Inflammatory macrophage (primary cell): ENCODE measurements at regions not wholly inside any gene's neighbourhood (a gene's known extent, or its start where the extent isn't known, plus 50 kb on each side); places are given as distances from the start of the nearest gene placed in this dataset.
A peak's percentile ranks its signal among the peaks of the same experiment; 100 is the strongest.
"Not testable (repeated sequence)": the region's sequence is repeated elsewhere in the genome, so short reads cannot be mapped to it uniquely, and the experiment has no call there.

Experiments used
- DNase-seq, 2 donors: peaks; one replicate each; pipeline ENCODE4 v3.0.0-alpha.2; 2020 to 2022

GRCh38 chr6:125597411-125598253 lies 151.8 kb upstream of the HEY2 start:
- no peak for DNase-seq

- DNase-seq, result peak; percentile 90
Measured at GRCh38 chr6:125598422-125598821, 151.0 kb upstream of the HEY2 start.

DNA sequence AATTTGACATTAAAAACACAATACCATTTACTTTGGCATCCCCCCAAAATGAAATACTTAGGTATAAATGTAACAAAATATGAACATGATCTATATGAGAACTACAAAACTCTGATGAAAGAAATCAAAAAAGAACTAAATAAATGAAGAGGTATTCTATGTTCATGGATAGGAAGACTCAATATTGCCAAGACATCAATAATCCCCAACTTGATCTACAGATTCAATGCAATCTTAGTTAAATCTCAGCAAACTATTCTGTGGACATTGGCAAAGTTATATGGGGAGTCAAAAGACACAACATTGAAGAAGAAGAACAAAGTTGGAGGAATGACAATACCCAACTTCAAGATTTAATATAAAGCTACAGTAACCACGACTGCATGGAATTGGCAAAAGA lies 145.2 kb upstream of the HEY2 start:
- no peak for DNase-seq

GRCh38 chr6:125611573-125612344 lies 137.7 kb upstream of the HEY2 start:
- no peak for DNase-seq

DNA sequence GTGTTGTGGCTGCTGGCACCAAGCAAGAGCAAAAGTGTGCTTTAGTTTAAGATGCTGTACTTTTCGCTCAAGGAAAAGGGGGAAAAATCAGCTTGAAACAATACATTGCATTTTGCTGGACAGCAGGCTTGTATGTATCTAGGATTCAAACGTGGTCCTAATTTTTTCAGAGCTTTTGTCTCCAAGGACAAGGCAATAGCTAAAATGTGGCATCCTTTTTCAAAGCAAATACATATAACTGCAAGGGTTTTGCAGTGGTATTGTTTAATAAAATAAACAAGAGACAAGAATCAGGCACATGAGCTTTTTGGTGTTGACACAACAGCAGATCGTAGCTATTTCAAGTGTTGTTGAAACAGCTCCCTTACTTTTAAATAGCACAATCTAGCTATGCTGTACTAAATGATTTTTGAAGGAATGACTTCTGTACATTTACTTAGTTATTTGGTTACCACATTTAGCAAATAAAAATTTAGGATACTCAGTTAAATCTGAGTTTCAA lies 137.0 kb upstream of the HEY2 start:
- no peak for DNase-seq

DNA sequence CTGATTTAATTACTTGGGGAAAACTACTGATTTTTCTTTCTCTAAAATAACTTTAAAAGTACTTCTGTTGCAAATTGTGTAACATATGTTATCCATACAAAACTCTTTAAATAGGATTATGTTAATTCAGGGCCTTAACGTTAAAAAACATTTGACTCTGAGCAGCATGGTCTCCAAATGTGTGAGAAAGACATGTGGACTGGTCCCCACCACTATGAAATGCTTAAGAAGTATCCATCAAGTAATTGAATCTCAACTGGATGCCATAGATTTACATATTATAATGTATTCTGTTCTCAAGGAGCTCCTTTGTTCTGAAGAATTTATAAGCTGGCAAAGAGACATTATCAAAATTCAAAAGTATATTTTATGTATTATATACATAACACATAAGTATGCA lies 130.8 kb upstream of the HEY2 start:
- DNase-seq, result no peak

DNA sequence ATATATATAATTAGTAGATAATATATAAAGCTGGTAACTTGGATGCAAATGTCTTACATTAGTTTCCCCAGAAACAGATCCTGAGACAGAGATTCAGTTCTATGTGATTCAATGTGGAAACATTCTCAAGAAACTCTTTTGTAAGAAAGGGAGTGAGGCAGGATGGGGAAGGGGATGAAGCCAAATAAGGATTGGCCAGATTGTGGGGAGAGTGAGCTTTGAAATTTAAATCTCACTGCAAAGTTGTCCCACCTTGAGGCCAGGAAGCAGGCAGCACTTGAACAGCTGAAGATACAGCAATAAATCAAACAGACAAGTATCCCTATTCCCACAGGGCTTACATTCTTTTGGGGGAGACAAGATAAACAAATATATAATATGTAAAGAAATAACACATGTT lies 126.3 kb upstream of the HEY2 start:
- DNase-seq, result no peak

DNA sequence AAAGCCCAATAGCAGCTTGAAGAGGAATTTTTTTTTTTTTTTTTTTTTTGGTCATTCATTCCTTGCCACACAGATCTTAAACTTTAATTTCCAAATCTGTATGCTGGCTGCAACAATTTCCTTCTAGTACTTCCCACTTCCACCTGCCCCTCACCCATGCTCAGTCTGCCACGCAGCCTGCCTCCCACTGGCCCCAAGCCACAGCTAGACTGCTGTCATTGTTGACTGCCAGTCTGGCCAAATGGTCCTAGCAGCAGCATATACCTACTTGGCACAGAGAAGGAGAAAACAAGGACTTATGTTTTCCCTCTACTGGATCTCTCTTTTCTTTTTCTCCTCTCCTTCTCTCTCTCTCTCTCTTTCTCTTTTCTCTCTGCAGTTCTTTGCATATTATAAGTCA lies 118.3 kb upstream of the HEY2 start:
- peak in 1 of 2 donors; percentile 1 for DNase-seq

DNA sequence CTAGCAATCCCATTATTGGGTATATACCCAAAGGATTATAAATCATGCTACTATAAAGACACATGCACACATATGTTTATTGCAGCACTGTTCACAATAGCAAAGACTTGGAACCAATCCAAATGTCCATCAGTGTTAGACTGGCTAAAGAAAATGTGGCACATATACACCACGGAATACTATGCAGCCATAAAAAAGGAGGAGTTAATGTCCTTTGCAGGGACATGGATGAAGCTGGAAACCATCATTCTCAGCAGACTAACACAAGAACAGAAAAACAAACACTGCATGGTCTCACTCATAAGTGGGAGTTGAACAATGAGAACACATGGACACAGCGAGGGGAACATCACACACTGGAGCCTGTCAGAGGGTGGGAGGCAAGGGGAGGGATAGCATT lies 113.4 kb upstream of the HEY2 start:
- DNase-seq, result not testable (repeated sequence)

DNA sequence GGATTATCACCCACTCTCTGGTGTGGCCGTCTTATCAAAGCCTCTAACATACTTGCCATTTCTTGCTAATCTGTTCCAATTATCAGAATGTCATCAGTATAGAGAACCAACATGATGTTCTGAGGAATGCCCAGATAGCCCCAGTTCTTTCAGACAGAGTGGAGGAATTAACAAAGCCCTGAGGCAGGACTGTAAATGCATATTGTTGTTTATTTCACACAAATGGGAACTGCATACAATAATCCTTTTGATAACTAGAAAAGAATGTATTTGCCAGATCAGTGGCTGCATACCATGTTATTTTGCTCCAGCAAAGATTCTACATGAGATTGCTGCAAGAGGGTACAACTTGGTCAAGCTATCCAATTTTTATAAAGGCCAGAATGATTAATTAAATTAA lies 112.8 kb upstream of the HEY2 start:
- DNase-seq, result no peak

- DNase-seq, result no peak
Measured at GRCh38 chr6:125637207-125637606, 112.2 kb upstream of the HEY2 start.

GRCh38 chr6:125639466-125640020 lies 109.9 kb upstream of the HEY2 start:
- no peak for DNase-seq

GRCh38 chr6:125640441-125641150 lies 108.8 kb upstream of the HEY2 start:
- no peak for DNase-seq

DNA sequence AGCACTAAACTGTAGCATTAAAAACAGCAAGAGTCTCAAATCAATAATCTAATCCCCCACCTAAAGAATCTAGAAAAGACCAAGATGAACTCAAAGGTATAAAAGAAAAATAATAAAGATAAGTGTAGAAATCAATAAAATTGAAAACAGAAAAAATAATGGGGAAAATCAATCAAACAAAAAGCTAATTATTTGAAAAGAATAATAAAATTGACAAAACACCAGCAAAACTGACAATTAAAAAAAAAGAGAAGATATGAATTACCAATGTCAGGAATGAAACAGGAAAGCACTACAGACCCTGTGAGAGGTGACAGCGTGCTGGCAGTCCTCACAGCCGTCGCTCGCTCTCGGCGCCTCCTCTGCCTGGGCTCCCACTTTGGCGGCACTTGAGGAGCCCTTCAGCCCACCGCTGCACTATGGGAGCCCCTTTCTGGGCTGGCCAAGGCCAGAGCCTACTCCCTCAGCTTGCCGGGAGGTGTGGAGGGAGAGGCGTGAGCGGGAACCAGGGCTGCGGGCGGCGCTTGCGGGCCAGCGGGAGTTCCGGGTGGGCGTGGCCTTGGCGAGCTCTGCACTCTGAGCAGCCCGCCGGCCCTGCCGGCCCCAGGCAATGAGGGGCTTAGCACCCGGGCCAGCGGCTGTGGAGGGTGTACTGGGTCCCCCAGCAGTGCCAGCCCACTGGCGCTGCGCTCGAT lies 105.3 kb upstream of the HEY2 start:
- not testable (repeated sequence) for DNase-seq

- DNase-seq, result no peak
Measured at GRCh38 chr6:125647391-125647790, 102.0 kb upstream of the HEY2 start.

DNA sequence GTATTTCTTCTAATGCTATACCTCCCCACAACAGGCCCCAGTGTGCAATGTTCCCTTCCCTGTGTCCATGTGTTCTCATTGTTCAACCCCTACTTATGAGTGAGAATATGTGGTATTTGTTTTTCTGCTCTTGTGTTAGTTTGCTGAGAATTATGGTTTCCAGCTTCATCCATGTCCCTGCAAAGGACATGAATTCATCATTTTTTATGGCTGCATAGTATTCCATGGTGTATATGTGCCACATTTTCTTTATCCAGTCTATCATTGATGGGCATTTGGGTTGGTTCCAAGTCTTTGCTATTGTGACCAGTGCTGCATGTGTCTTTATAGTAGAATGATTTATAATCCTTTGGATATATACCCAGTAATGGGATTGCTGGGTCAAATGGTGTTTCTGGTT lies 95.7 kb upstream of the HEY2 start:
- not testable (repeated sequence) for DNase-seq

- no peak for DNase-seq
Measured at GRCh38 chr6:125655511-125655910, 93.9 kb upstream of the HEY2 start.

DNA sequence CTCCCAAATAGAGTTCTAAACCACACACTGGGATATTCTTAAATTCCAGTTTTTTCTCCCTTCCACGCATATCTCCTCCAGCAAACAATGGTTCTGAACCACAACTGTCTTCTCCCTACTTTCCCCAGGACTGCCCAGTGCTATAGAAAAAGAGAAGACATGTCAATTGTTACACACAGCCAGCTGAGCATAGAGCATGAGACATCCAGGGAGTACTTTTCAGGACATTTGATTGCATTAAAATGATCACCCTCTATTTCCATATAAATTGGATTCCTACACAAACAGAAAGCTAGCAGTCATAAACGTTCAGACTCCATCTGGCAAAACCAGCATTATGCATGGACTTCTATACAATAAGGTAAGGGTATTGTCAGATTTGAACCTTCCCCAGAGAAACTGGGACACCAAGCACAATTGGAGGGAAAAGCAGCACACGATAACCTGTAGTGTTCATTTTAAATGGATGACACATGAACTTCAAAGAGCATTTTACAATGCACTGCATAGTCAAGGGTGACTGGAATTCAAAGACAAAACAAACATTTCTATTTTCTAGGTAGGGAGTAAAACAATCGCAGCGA lies 93.1 kb upstream of the HEY2 start:
- no peak for DNase-seq

- no peak for DNase-seq
Measured at GRCh38 chr6:125658136-125658535, 91.3 kb upstream of the HEY2 start.

DNA sequence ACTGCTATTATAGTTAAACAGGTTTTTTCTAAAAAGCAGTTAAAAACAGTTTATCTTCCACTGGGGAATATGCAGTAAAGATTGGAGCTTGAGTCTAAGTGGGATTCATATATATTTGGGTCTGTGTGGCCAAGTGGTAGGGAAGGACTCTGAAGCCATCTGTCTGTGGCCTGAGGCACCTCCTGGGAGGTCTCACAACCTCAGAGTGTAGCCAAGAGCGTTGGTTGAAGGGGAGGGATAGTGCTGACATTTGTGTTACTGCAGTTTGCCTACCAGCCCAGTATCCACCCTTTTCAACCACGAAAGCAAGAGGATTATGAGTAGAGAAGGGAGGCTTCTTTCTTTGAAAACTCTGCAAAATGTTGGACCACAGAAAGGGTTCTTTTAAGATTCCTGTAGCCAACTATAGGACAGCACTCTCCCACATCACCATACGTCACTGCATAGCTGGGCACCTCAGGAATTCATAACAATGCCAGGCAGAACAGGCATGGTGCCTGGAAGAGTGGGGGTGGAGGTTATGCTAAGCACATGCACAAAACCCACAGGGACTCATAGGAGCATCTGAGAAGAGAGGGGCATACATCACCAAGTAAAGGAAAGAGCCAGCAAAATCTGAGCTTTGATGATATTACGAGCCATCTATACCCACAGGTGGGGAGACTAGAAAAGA lies 90.5 kb upstream of the HEY2 start:
- no peak for DNase-seq

- no peak for DNase-seq
Measured at GRCh38 chr6:125659887-125660286, 89.5 kb upstream of the HEY2 start.
